ENCODE measurements at regions not wholly inside any gene's neighbourhood (a gene's known extent, or its start where the extent isn't known, plus 50 kb on each side); places are given as distances from the start of the nearest gene placed in this dataset.
"Not testable (repeated sequence)": the region's sequence is repeated elsewhere in the genome, so short reads cannot be mapped to it uniquely, and the experiment has no call there.

- no peak for DNase-seq
Observed at GRCh38 chrX:3509934-3510333, 163.5 kb upstream of the MXRA5 start.

- DNase-seq = no peak
Observed at GRCh38 chrX:3504916-3505315, 158.5 kb upstream of the MXRA5 start.

- peak in 2 of 3 donors; percentile 71 to 81 for DNase-seq
Observed at GRCh38 chrX:3501833-3502535, 155.5 kb upstream of the MXRA5 start.

- peak in 1 of 3 donors; percentile 61 for DNase-seq
Observed at GRCh38 chrX:3495836-3496769, 149.7 kb upstream of the MXRA5 start.

- no peak for DNase-seq
Observed at GRCh38 chrX:3493605-3494004, 147.2 kb upstream of the MXRA5 start.

- no peak for DNase-seq
Observed at GRCh38 chrX:3485727-3486126, 139.3 kb upstream of the MXRA5 start.

- no peak for DNase-seq
Observed at GRCh38 chrX:3479026-3479425, 132.6 kb upstream of the MXRA5 start.

- no peak for DNase-seq
Observed at GRCh38 chrX:3476973-3477372, 130.5 kb upstream of the MXRA5 start.

- DNase-seq = not testable (repeated sequence)
Observed at GRCh38 chrX:3470211-3470679, 123.8 kb upstream of the MXRA5 start.

GRCh38 chrX:3468031-3468430, 121.6 kb upstream of the MXRA5 start:
- no peak for DNase-seq

- no peak for DNase-seq
Observed at GRCh38 chrX:3465017-3465416, 118.6 kb upstream of the MXRA5 start.

- no peak for DNase-seq
Observed at GRCh38 chrX:3462166-3462508, 115.7 kb upstream of the MXRA5 start.

- DNase-seq = peak; percentile 22 to 70 (median 47)
Observed at GRCh38 chrX:3461397-3462165, 115.1 kb upstream of the MXRA5 start.

GRCh38 chrX:3455796-3456195, 109.3 kb upstream of the MXRA5 start:
- no peak for DNase-seq

GRCh38 chrX:3451571-3451970, 105.1 kb upstream of the MXRA5 start:
- DNase-seq = peak; percentile 56 to 75 (median 73)

- peak; percentile 54 to 79 (median 76) for DNase-seq
Observed at GRCh38 chrX:3450881-3451570, 104.6 kb upstream of the MXRA5 start.

GRCh38 chrX:3449287-3449686, 102.8 kb upstream of the MXRA5 start:
- DNase-seq = peak in 1 of 3 donors; percentile 20

GRCh38 chrX:3448563-3448962, 102.1 kb upstream of the MXRA5 start:
- DNase-seq = no peak

- DNase-seq = no peak
Observed at GRCh38 chrX:3445806-3446490, 99.5 kb upstream of the MXRA5 start.

- DNase-seq = peak in 2 of 3 donors; percentile 70 to 75
Observed at GRCh38 chrX:3443184-3443583, 96.7 kb upstream of the MXRA5 start.

- DNase-seq = peak in 2 of 3 donors; percentile 30 to 50
Observed at GRCh38 chrX:3442691-3443090, 96.2 kb upstream of the MXRA5 start.

Measured in muscle of back (tissue), 3 donors.